IMR-90 (cell line): ENCODE measurements at regions not wholly inside any gene's neighbourhood (a gene's known extent, or its start where the extent isn't known, plus 50 kb on each side); places are given as distances from the start of the nearest gene placed in this dataset.

Experiments
- ATAC-seq: fragments of 200-7000 bp; cut with Tn5 transposase; 2 replicates; pipeline ENCODE4 v1.9.1; 2020; ENCODE audit warnings: low read depth, mild to moderate bottlenecking, moderate library complexity
- BruUV-seq: library from RNA; stranded (reverse); fragments of 400-500 nt; replicated peaks from 2 replicates; lab custom pipeline; 2021; lab: Mats Ljungman, UMichigan
- CTCF ChIA-PET: fragments of 300-600 bp; formaldehyde crosslinking; extraction: SDS; loops from one replicate; lab custom pipeline; 2021; ENCODE audit warnings: antibody characterized with exemption; lab: Yijun Ruan, JAX
- POLR2A ChIA-PET: fragments of 300-600 bp; sonication (Branson Sonifier 250); formaldehyde crosslinking; loops from one replicate; lab custom pipeline; 2022; ENCODE audit warnings: antibody characterized with exemption; ENCODE audit not compliant: unreplicated experiment; lab: Charles Lee
- DNase-seq: peaks from one replicate; pipeline ENCODE4 v3.0.0; 2013
- H2AFZ ChIP-seq: replicated peaks from 2 replicates; pipeline ENCODE3; 2013; ENCODE audit warnings: low read length, mild to moderate bottlenecking; ENCODE audit not compliant: poor library complexity
- H2AK5ac ChIP-seq: 2 replicates; pipeline ENCODE4 v1.6.1; 2013; ENCODE audit warnings: low read depth, low read length, inconsistent platforms
- H2AK9ac ChIP-seq: replicated peaks from 2 replicates; pipeline ENCODE3; 2013; ENCODE audit warnings: mild to moderate bottlenecking, low read depth, low read length, moderate library complexity; ENCODE audit not compliant: poor library complexity
- H2BK120ac ChIP-seq: 2 replicates; pipeline ENCODE4 v1.6.1; 2013; ENCODE audit warnings: low read depth, low read length, inconsistent platforms
- H2BK15ac ChIP-seq: 3 replicates; pipeline ENCODE4 v1.6.1; 2013; ENCODE audit warnings: low read depth, low read length, inconsistent platforms
- H2BK20ac ChIP-seq: 2 replicates; pipeline ENCODE4 v1.6.1; 2013; ENCODE audit warnings: low read depth, mild to moderate bottlenecking, inconsistent platforms, low read length, moderate library complexity
- H2BK5ac ChIP-seq: 2 replicates; pipeline ENCODE4 v1.6.1; 2013; ENCODE audit warnings: mild to moderate bottlenecking, low read depth, low read length, inconsistent platforms; ENCODE audit not compliant: poor library complexity, severe bottlenecking
- H3K14ac ChIP-seq: replicated peaks from 2 replicates; pipeline ENCODE4 v1.6.1; 2013; ENCODE audit warnings: low read depth, low read length, inconsistent platforms
- H3K18ac ChIP-seq: 2 replicates; pipeline ENCODE4 v1.6.1; 2013; ENCODE audit warnings: low read depth, low read length, control low read depth
- H3K23ac ChIP-seq: 2 replicates; pipeline ENCODE4 v1.6.1; 2013; ENCODE audit warnings: low read depth, low read length, inconsistent platforms
- H3K27ac ChIP-seq: 2 replicates; pipeline ENCODE4 v1.5.1; 2013; ENCODE audit warnings: mild to moderate bottlenecking, control low read depth, low read length; ENCODE audit not compliant: insufficient read depth
- H3K27me3 ChIP-seq: 2 replicates; pipeline ENCODE4 v1.6.1; 2013; ENCODE audit warnings: low read length; ENCODE audit not compliant: control insufficient read depth, insufficient read depth
- H3K36me3 ChIP-seq: 2 replicates; pipeline ENCODE4 v1.6.1; 2013; ENCODE audit warnings: low read length, mixed read lengths; ENCODE audit not compliant: control insufficient read depth, insufficient read depth
- H3K4ac ChIP-seq: 2 replicates; pipeline ENCODE4 v1.6.1; 2013; ENCODE audit warnings: low read depth, low read length, inconsistent platforms
- H3K4me1 ChIP-seq: 2 replicates; pipeline ENCODE4 v1.6.1; 2013; ENCODE audit warnings: low read length, mixed read lengths; ENCODE audit not compliant: control insufficient read depth, insufficient read depth
- H3K4me2 ChIP-seq: 2 replicates; pipeline ENCODE4 v1.6.1; 2013; ENCODE audit warnings: low read depth, mild to moderate bottlenecking, control low read depth, low read length, moderate library complexity
- H3K4me3 ChIP-seq: 2 replicates; pipeline ENCODE4 v1.5.1; 2013; ENCODE audit warnings: low read depth, mild to moderate bottlenecking, control low read depth, low read length, moderate library complexity; ENCODE audit not compliant: insufficient read depth
- H3K56ac ChIP-seq: 2 replicates; pipeline ENCODE4 v1.6.1; 2013; ENCODE audit warnings: low read length, inconsistent platforms; ENCODE audit not compliant: insufficient read depth; ENCODE audit errors: extremely low read depth
- H3K79me1 ChIP-seq, 2 experiments: 2 replicates each; pipeline ENCODE4 v1.6.1; 2013; ENCODE audit warnings: low read length in 2 of 2, inconsistent platforms in 1 of 2, low read depth in 1 of 2
- H3K9ac ChIP-seq: 2 replicates; pipeline ENCODE4 v1.6.1; 2013; ENCODE audit warnings: low read depth, low read length, control low read depth
- H3K9me1 ChIP-seq: 2 replicates; pipeline ENCODE4 v1.6.1; 2013; ENCODE audit warnings: low read length, inconsistent platforms; ENCODE audit not compliant: insufficient read depth
- H3K9me3 ChIP-seq: 2 replicates; pipeline ENCODE4 v1.6.1; 2013; ENCODE audit warnings: low read length; ENCODE audit not compliant: control insufficient read depth, insufficient read depth
- H4K20me1 ChIP-seq: 2 replicates; pipeline ENCODE4 v1.6.1; 2013; ENCODE audit warnings: low read length, inconsistent platforms; ENCODE audit not compliant: insufficient read depth
- H4K5ac ChIP-seq: 2 replicates; pipeline ENCODE4 v1.6.1; 2013; ENCODE audit warnings: mild to moderate bottlenecking, low read depth, low read length, control low read depth
- H4K8ac ChIP-seq, 2 experiments: 2 replicates each; pipeline ENCODE4 v1.6.1; 2013; ENCODE audit warnings: low read depth in 2 of 2, low read length in 2 of 2, control low read depth in 1 of 2, inconsistent platforms in 1 of 2
- H4K91ac ChIP-seq: 2 replicates; pipeline ENCODE4 v1.6.1; 2013; ENCODE audit warnings: low read depth, low read length, inconsistent platforms; ENCODE audit not compliant: insufficient read depth
- BHLHE40 ChIP-seq: fragments of 150-350 bp; IDR thresholded peaks from 2 replicates; pipeline ENCODE4 v1.6.1; 2016; ENCODE audit warnings: mild to moderate bottlenecking, low read depth, low read length
- CEBPB ChIP-seq: IDR thresholded peaks from 2 replicates; pipeline ENCODE4 v1.6.1; 2012; ENCODE audit warnings: low read depth, low read length, improper control_type of control experiment
- CHD1 ChIP-seq: IDR thresholded peaks from 2 replicates; pipeline ENCODE4 v1.6.1; 2012; ENCODE audit warnings: low read depth, low read length, improper control_type of control experiment
- CTCF ChIP-seq: conservative IDR thresholded peaks from 2 replicates; pipeline ENCODE4 v1.5.1; 2012; ENCODE audit warnings: mild to moderate bottlenecking, low read depth, low read length, improper control_type of control experiment
- ELK1 ChIP-seq: fragments of 150-350 bp; IDR thresholded peaks from 2 replicates; pipeline ENCODE4 v1.6.1; 2016; ENCODE audit warnings: low read depth, mild to moderate bottlenecking, low read length, moderate library complexity, borderline replicate concordance
- FOS ChIP-seq: fragments of 150-350 bp; IDR thresholded peaks from 2 replicates; pipeline ENCODE4 v1.6.1; 2016; ENCODE audit warnings: low read depth, low read length
- MAFK ChIP-seq: IDR thresholded peaks from 2 replicates; pipeline ENCODE4 v1.6.1; 2012; ENCODE audit warnings: low read depth, low read length, improper control_type of control experiment
- MAZ ChIP-seq: IDR thresholded peaks from 2 replicates; pipeline ENCODE4 v1.6.1; 2012; ENCODE audit warnings: low read depth, mild to moderate bottlenecking, low read length, improper control_type of control experiment, moderate library complexity, borderline replicate concordance
- MXI1 ChIP-seq: IDR thresholded peaks from 2 replicates; pipeline ENCODE4 v1.6.1; 2012; ENCODE audit warnings: low read depth, mild to moderate bottlenecking, low read length, moderate library complexity, borderline replicate concordance
- NFE2L2 ChIP-seq: fragments of 150-350 bp; IDR thresholded peaks from 2 replicates; pipeline ENCODE4 v1.6.1; 2016; ENCODE audit warnings: low read depth, mild to moderate bottlenecking, low read length
- POLR2A ChIP-seq: IDR thresholded peaks from 2 replicates; pipeline ENCODE4 v1.6.1; 2012; ENCODE audit warnings: mild to moderate bottlenecking, low read depth, low read length
- RAD21 ChIP-seq: IDR thresholded peaks from 2 replicates; pipeline ENCODE4 v1.6.1; 2012; ENCODE audit warnings: low read length, improper control_type of control experiment
- RCOR1 ChIP-seq: IDR thresholded peaks from 2 replicates; pipeline ENCODE4 v1.6.1; 2012; ENCODE audit warnings: mild to moderate bottlenecking, low read length, improper control_type of control experiment; ENCODE audit not compliant: insufficient replicate concordance
- RFX5 ChIP-seq: IDR thresholded peaks from 2 replicates; pipeline ENCODE4 v1.8.0; 2012; ENCODE audit warnings: low read depth, mild to moderate bottlenecking, low read length, moderate library complexity
- SMC3 ChIP-seq: fragments of 150-350 bp; IDR thresholded peaks from 2 replicates; pipeline ENCODE4 v1.6.1; 2016; ENCODE audit warnings: low read depth, mild to moderate bottlenecking, antibody characterized with exemption, low read length, moderate library complexity
- USF2 ChIP-seq: fragments of 150-350 bp; IDR thresholded peaks from 2 replicates; pipeline ENCODE4 v1.6.1; 2017; ENCODE audit warnings: mild to moderate bottlenecking, antibody characterized with exemption, low read length, low read depth
- WGBS, 2 experiments: methylation state at CpG; one replicate each; pipeline versions ENCODE4 v1.1.5 to v1.1.7; 2013; ENCODE audit warnings: missing lambda C conversion rate in 2 of 2; ENCODE audit not compliant: insufficient read length in 1 of 2; ENCODE audit errors: extremely low coverage in 2 of 2; 5-methylcytosine and 5-hydroxymethylcytosine counted together
- dilution Hi-C: fragments of 300-500 bp; cut with HindIII; formaldehyde crosslinking; loops from one replicate; pipeline ENCODE4 v1.14.3; 2018; ENCODE audit warnings: low sequenced_read_pairs; ENCODE audit not compliant: unreplicated experiment
- in situ Hi-C: fragments of 300-500 bp; cut with MboI; formaldehyde crosslinking; loops from 3 replicates; pipeline ENCODE4 v1.14.3; 2019; ENCODE audit warnings: low sequenced_read_pairs, inconsistent platforms, mixed read lengths
- intact Hi-C: fragments of 100-400 bp; cut with micrococcal nuclease; formaldehyde crosslinking; loops from 2 replicates; pipeline ENCODE4 v1.10.0; 2022

- Histone ChIP-seq H3K4ac (no peak overlapping the region), H2AK5ac (no peak overlapping the region), H3K9me3 (no peaks in the 10 kb centered on the region), H2BK5ac (no peak overlapping the region), H3K56ac (no peak overlapping the region), H3K4me2 (no peak overlapping the region), H4K91ac (no peak overlapping the region), H3K9me1 (no peaks in the 10 kb centered on the region), H4K8ac (no peak overlapping the region), H3K9ac (no peak overlapping the region), H2BK20ac (no peak overlapping the region), H3K18ac (no peak overlapping the region), H4K20me1 (no peaks in the 10 kb centered on the region), H3K23ac (no peak overlapping the region), H2AK9ac (no peak overlapping the region), H2AFZ (no peak overlapping the region), H3K27me3 (peaks cover 3% of the 10 kb centered on the region), H3K4me3 (no peak overlapping the region), H3K14ac (no peak overlapping the region), H4K5ac (no peak overlapping the region), H3K36me3 (no peaks in the 10 kb centered on the region), H3K4me1 (no peaks in the 10 kb centered on the region), H2BK15ac (no peak overlapping the region), H3K79me1 (no peaks in the 10 kb centered on the region), H3K27ac (no peak overlapping the region), H2BK120ac (no peak overlapping the region)
- dilution Hi-C loops: no loop called here
- ATAC-seq (no peak), DNase-seq (no peak)
- WGBS, 2 experiments: no CpG with 5 or more reads among the region's 7 CpGs
- ChIA-PET CTCF (interaction anchor here (0.7 kb wide), 1 partner anchor 273 kb away, joined by 3 read pairs; no protein-coding TSS in a partner anchor), POLR2A (interaction anchor here (0.6 kb wide), 1 partner anchor 232 kb away, joined by 3 read pairs; no protein-coding TSS in a partner anchor)
- no TSS peak for BruUV-seq
- TF ChIP-seq ELK1: no peak
- no peak for TF ChIP-seq FOS
- no peak for TF ChIP-seq MXI1
- TF ChIP-seq USF2: no peak
- no peak for TF ChIP-seq CEBPB
- TF ChIP-seq SMC3: no peak
- TF ChIP-seq MAFK: no peak
- TF ChIP-seq CTCF: no peak
- no peak for TF ChIP-seq POLR2A
- no peak for TF ChIP-seq BHLHE40
- TF ChIP-seq RFX5: no peak
- no peak for TF ChIP-seq RAD21
- TF ChIP-seq MAZ: no peak
- TF ChIP-seq CHD1: no peak
- no peak for TF ChIP-seq RCOR1
- TF ChIP-seq NFE2L2: no peak
- in situ Hi-C loops: no loop called here
- intact Hi-C loops: no loop called here
Observed at GRCh38 chr2:8346208-8346607, 335.6 kb upstream of the ID2 start.
